ENCODE measurements at regions not wholly inside any gene's neighbourhood (a gene's known extent, or its start where the extent isn't known, plus 50 kb on each side); places are given as distances from the start of the nearest gene placed in this dataset.
"Not testable (repeated sequence)": the region's sequence is repeated elsewhere in the genome, so short reads cannot be mapped to it uniquely, and the experiment has no call there.

DNA sequence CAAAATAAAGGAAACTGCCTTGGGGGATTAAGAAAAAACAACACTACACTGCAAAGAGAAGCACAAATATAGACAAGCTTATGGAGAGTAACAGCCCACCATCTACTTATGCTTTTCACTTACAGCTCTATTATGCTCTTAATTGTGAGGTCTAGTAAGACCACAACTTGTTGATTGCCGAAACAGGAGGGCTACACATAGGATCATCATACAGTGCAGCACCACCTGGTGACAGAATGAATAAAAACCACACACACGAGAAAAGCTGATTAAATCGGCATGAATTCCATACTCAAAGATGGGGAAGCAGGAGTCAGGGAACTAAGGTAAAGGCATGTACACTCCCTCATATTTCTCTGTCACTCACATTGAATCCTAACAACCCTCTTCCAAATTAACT lies 259.2 kb downstream of the IKZF2 start:
- Histone ChIP-seq H3K4me3 (ENCODE audit: low read length) (no peak overlapping the region), H3K9me3 (ENCODE audit: control insufficient read depth, insufficient read depth, low read length) (no peaks in the 10 kb centered on the region), H3K36me3 (ENCODE audit: control insufficient read depth, insufficient read depth, low read length) (no peaks in the 10 kb centered on the region), H3K27me3 (ENCODE audit: control insufficient read depth, insufficient read depth, low read length) (no peaks in the 10 kb centered on the region), H3K4me1 (ENCODE audit: control insufficient read depth, insufficient read depth, low read length) (no peaks in the 10 kb centered on the region), H3K27ac (ENCODE audit: low read length) (no peak overlapping the region)
- Mint-ChIP-seq H3K27me3 (ENCODE audit: low read depth in 2 of 2) (no peaks in the 10 kb centered on the region), H3K36me3 (no peaks in the 10 kb centered on the region), H3K4me3 (peak overlapping the region; percentile 26), H3K27ac (peak overlapping the region in 1 of 2 donors; percentile 27), H3K9me3 (no peaks in the 10 kb centered on the region), H3K4me1 (peaks cover 11 to 17% of the 10 kb centered on the region in 2 donors)
- intact Hi-C loops (cut with micrococcal nuclease), result loop anchor here (1.0 kb wide), 2 partner anchors 115 to 206 kb away; no protein-coding TSS in a partner anchor
- 64% methylated on average over 3 of the region's 3 CpGs for WGBS (ENCODE audit: insufficient coverage)
- ATAC-seq (peak; percentile 35 to 72 (median 70)), DNase-seq (peak in 1 of 2 donors; percentile 23)
- TF ChIP-seq, protein P1, sequence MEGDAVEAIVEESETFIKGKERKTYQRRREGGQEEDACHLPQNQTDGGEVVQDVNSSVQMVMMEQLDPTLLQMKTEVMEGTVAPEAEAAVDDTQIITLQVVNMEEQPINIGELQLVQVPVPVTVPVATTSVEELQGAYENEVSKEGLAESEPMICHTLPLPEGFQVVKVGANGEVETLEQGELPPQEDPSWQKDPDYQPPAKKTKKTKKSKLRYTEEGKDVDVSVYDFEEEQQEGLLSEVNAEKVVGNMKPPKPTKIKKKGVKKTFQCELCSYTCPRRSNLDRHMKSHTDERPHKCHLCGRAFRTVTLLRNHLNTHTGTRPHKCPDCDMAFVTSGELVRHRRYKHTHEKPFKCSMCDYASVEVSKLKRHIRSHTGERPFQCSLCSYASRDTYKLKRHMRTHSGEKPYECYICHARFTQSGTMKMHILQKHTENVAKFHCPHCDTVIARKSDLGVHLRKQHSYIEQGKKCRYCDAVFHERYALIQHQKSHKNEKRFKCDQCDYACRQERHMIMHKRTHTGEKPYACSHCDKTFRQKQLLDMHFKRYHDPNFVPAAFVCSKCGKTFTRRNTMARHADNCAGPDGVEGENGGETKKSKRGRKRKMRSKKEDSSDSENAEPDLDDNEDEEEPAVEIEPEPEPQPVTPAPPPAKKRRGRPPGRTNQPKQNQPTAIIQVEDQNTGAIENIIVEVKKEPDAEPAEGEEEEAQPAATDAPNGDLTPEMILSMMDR (IDR thresholded peaks at IDR 0.05), result peak; percentile 44

DNA sequence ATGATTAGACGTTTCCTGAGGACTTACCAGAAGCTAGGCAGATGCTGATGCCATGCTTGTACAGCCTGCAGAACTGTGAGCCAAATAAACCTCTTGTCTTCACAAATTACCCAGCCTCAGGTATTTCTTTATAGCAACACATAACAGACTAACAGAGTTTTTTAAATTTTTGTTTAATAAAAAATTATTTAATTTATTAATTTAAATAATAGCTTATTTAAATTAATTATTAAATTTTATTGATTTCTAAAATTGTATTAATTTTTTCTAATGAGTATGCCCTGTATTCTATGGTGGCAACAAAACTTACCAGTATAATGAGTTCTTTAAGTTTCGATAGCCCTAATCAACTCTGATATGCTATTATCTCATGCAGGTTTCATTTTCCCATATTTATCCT lies 259.8 kb downstream of the IKZF2 start:
- DNase-seq (no peak), ATAC-seq (no peak)
- TF ChIP-seq, protein P1 (IDR thresholded peaks at IDR 0.05), result no peak
- Histone ChIP-seq H3K9me3 (ENCODE audit: control insufficient read depth, insufficient read depth, low read length) (no peaks in the 10 kb centered on the region), H3K4me1 (ENCODE audit: control insufficient read depth, insufficient read depth, low read length) (no peaks in the 10 kb centered on the region), H3K4me3 (ENCODE audit: low read length) (no peak overlapping the region), H3K36me3 (ENCODE audit: control insufficient read depth, insufficient read depth, low read length) (no peaks in the 10 kb centered on the region), H3K27me3 (ENCODE audit: control insufficient read depth, insufficient read depth, low read length) (no peaks in the 10 kb centered on the region), H3K27ac (ENCODE audit: low read length) (no peak overlapping the region)
- H3K9me3 Mint-ChIP-seq, result peaks cover 2% of the 10 kb centered on the region in 2 donors
- H3K4me1 Mint-ChIP-seq, result peaks cover 11 to 17% of the 10 kb centered on the region in 2 donors
- 72% methylated on average over 1 of the region's 2 CpGs for WGBS (ENCODE audit: insufficient coverage)
- H3K4me3 Mint-ChIP-seq, result no peak overlapping the region
- intact Hi-C loops (cut with micrococcal nuclease), result no loop called here
- no peaks in the 10 kb centered on the region for H3K27me3 Mint-ChIP-seq (ENCODE audit: low read depth in 2 of 2)
- no peak overlapping the region for H3K27ac Mint-ChIP-seq
- H3K36me3 Mint-ChIP-seq, result peaks cover 4% of the 10 kb centered on the region

DNA sequence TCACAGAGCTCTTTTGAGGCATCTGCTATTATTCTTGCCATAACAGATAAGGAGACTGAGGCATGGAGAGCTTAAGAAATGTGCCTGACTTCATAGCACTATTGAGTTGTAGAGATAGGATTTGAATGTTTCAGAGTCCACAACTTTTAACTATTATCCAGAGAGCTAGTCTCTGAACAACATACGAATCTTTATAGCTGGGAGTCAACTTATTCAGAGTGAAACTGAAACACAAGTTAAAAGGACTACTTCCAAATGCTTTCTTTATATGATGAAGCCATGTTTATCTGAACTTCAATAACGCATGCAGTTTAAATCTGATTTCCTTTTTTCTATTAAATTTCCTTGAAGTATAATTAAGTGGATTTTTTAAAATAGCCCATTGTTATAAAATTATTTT lies 268.8 kb downstream of the IKZF2 start:
- ATAC-seq, result peak; percentile 66 to 70 (median 68)
- intact Hi-C loops (cut with micrococcal nuclease), result no loop called here
- peaks cover 16 to 28% of the 10 kb centered on the region in 2 donors for H3K4me1 Mint-ChIP-seq
- H3K27me3 Mint-ChIP-seq (ENCODE audit: low read depth in 2 of 2), result no peaks in the 10 kb centered on the region
- H3K36me3 Mint-ChIP-seq, result peaks cover 37% of the 10 kb centered on the region
- no peaks in the 10 kb centered on the region for H3K36me3 ChIP-seq (ENCODE audit: control insufficient read depth, insufficient read depth, low read length)
- peak overlapping the region; percentile 69 for H3K27ac ChIP-seq (ENCODE audit: low read length)
- H3K9me3 Mint-ChIP-seq, result peaks cover 14 to 17% of the 10 kb centered on the region in 2 donors
- no peaks in the 10 kb centered on the region for H3K27me3 ChIP-seq (ENCODE audit: control insufficient read depth, insufficient read depth, low read length)
- no peaks in the 10 kb centered on the region for H3K9me3 ChIP-seq (ENCODE audit: control insufficient read depth, insufficient read depth, low read length)
- H3K4me3 Mint-ChIP-seq, result peak overlapping the region; percentile 1
- H3K4me1 ChIP-seq (ENCODE audit: control insufficient read depth, insufficient read depth, low read length), result no peaks in the 10 kb centered on the region
- H3K4me3 ChIP-seq (ENCODE audit: low read length), result no peak overlapping the region
- no CpG with 5 or more reads among the region's 2 CpGs for WGBS (ENCODE audit: insufficient coverage)
- DNase-seq, result no peak
- TF ChIP-seq, protein P1 (IDR thresholded peaks at IDR 0.05), result no peak
- peak overlapping the region; percentile 52 to 78 for H3K27ac Mint-ChIP-seq

DNA sequence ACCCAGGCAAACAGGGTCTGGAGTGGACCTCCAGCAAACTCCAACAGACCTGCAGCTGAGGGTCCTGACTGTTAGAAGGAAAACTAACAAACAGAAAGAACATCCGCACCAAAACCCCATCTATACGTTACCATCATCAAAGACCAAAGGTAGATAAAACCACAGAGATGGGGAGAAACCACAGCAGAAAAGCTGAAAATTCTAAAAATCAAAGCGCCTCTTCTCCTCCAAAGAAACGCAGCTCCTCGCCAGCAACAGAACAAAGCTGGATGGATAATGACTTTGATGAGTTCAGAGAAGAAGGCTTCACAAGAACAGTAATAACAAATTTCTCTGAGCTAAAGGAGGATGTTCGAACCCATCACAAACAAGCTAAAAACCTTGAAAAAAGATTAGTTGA lies 274.9 kb downstream of the IKZF2 start:
- H3K9me3 ChIP-seq (ENCODE audit: control insufficient read depth, insufficient read depth, low read length); H3K27me3 Mint-ChIP-seq (ENCODE audit: low read depth in 2 of 2); H3K4me3 ChIP-seq (ENCODE audit: low read length); H3K36me3 Mint-ChIP-seq; H3K4me3 Mint-ChIP-seq; H3K27ac ChIP-seq (ENCODE audit: low read length); ATAC-seq; H3K27me3 ChIP-seq (ENCODE audit: control insufficient read depth, insufficient read depth, low read length); H3K4me1 ChIP-seq (ENCODE audit: control insufficient read depth, insufficient read depth, low read length); H3K36me3 ChIP-seq (ENCODE audit: control insufficient read depth, insufficient read depth, low read length); H3K9me3 Mint-ChIP-seq; intact Hi-C loops (cut with micrococcal nuclease); DNase-seq: not testable (repeated sequence)
- WGBS (ENCODE audit: insufficient coverage), result 92% methylated on average over 4 of the region's 6 CpGs
- H3K4me1 Mint-ChIP-seq, result peaks cover 6 to 24% of the 10 kb centered on the region in 2 donors
- H3K27ac Mint-ChIP-seq, result peak overlapping the region in 1 of 2 donors; percentile 18

DNA sequence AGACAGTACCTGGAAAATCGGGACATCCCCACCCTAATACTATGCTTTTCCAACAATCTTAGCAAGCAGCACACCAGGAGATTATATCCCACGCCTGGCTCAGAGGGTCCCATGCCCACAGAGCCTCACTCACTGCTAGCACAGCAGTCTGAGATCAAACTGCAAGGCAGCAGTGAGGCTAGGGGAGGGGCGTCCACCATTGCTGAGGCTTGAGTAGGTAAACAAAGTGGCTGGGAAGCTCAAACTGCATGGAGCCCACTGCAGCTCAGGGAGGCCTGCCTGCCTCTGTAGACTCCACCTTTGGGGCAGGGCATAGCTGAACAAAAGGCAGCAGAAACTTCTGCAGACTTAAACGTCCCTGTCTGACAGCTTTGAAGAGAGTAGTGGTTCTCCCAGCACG lies 275.5 kb downstream of the IKZF2 start:
- H3K36me3 Mint-ChIP-seq; H3K9me3 Mint-ChIP-seq; intact Hi-C loops (cut with micrococcal nuclease); H3K36me3 ChIP-seq (ENCODE audit: control insufficient read depth, insufficient read depth, low read length); H3K4me1 ChIP-seq (ENCODE audit: control insufficient read depth, insufficient read depth, low read length); H3K4me3 ChIP-seq (ENCODE audit: low read length); H3K27ac ChIP-seq (ENCODE audit: low read length); DNase-seq; H3K4me3 Mint-ChIP-seq; H3K27me3 Mint-ChIP-seq (ENCODE audit: low read depth in 2 of 2); H3K27me3 ChIP-seq (ENCODE audit: control insufficient read depth, insufficient read depth, low read length); H3K9me3 ChIP-seq (ENCODE audit: control insufficient read depth, insufficient read depth, low read length); ATAC-seq; H3K27ac Mint-ChIP-seq: not testable (repeated sequence)
- peaks cover 6 to 24% of the 10 kb centered on the region in 2 donors for H3K4me1 Mint-ChIP-seq
- 92% methylated on average over 5 of the region's 5 CpGs for WGBS (ENCODE audit: insufficient coverage)

Measured in natural killer cell (primary cell).